Activated CD8-positive, alpha-beta T cell treated with anti-CD3 and anti-CD28 coated beads for 36 hours (primary cell): ENCODE measurements at regions not wholly inside any gene's neighbourhood (a gene's known extent, or its start where the extent isn't known, plus 50 kb on each side); places are given as distances from the start of the nearest gene placed in this dataset.

ENCODE experiments used
- ATAC-seq: fragments of 200-7000 bp; cut with Tn5 transposase; one replicate; pipeline ENCODE4 v1.10.0; 2021; ENCODE audit warnings: mild to moderate bottlenecking, moderate library complexity
- CTCF ChIA-PET: fragments of 350-600 bp; sonication (Branson Sonifier 250); formaldehyde crosslinking; loops from one replicate; lab custom pipeline; 2021; ENCODE audit warnings: antibody characterized with exemption; lab: Charles Lee
- POLR2A ChIA-PET: fragments of 350-600 bp; sonication (Branson Sonifier 250); formaldehyde crosslinking; loops from one replicate; lab custom pipeline; 2021; ENCODE audit warnings: antibody characterized with exemption; lab: Charles Lee
- DNase-seq: peaks from one replicate; pipeline ENCODE4 v3.0.0-alpha.2; 2020
- H3K27ac Mint-ChIP-seq: one replicate; pipeline ENCODE4 v1.8.0; 2021; ENCODE audit warnings: mild to moderate bottlenecking, mixed read lengths
- H3K27me3 Mint-ChIP-seq: one replicate; pipeline ENCODE4 v1.8.0; 2021; ENCODE audit warnings: mixed read lengths
- H3K36me3 Mint-ChIP-seq: one replicate; pipeline ENCODE4 v1.8.0; 2021; ENCODE audit warnings: low read depth, mixed read lengths
- H3K4me1 Mint-ChIP-seq: one replicate; pipeline ENCODE4 v1.8.0; 2021; ENCODE audit warnings: low read depth, mixed read lengths
- H3K4me3 Mint-ChIP-seq: one replicate; pipeline ENCODE4 v1.8.0; 2021; ENCODE audit warnings: mild to moderate bottlenecking, moderate library complexity, mixed read lengths
- H3K9me3 Mint-ChIP-seq: one replicate; pipeline ENCODE4 v1.8.0; 2021; ENCODE audit warnings: mixed read lengths
- intact Hi-C: fragments of 100-400 bp; cut with micrococcal nuclease; formaldehyde crosslinking; loops from one replicate; pipeline ENCODE4 v1.10.0; 2022
- TF ChIP-seq, protein P1 (sequence below): fragments of 200-600 bp; IDR thresholded peaks from one replicate; pipeline ENCODE4 v1.8.0; 2022; ENCODE audit warnings: antibody characterized with exemption, mild to moderate bottlenecking

DNA sequence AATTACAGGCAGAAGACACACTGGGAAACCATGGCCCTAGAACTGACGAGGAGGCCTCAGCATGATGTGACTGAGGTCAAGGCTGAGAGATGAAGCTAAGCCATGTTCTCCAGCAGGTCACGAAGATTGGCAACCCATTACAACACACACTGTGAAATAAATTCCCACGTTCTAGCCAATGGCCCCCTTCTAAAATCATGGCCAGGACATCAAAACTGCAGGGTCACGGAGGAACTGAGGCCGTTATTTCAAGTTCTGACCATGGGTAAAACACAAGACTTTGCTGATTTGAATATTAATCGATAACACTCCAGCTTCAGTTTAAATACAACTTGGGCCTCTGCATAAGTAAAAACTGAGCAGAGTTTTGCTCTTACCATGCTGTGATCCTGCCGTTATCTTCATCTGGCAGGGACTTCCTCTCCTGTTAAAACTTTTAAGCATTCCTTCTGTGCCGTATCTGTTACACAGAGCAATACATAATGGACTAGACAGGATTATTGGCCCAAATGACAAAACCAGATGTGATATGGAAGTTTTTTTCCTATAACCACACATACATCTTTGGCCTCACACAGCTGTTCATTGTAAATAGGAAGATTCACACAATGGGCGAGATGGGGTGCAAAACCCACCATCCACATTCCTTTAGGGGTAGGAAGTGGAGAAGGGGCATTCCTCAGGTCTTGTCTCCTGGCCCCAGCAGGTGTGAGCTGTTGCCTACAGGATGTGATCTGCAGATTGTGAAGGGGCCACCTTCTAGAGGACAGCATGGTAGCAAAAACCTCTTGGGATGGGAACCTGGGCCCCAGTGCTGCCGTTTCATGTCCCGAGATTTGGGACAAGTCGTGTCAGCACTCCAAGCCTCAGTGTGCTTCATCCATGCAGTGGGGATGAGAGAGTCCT lies 207.4 kb downstream of the OPA1 start:
- ChIA-PET CTCF (interaction anchor here (1.2 to 1.7 kb wide), 2 partner anchors 19 to 516 kb away, joined by 4 read pairs; no protein-coding TSS in a partner anchor), POLR2A (no interaction called here)
- Mint-ChIP-seq H3K27ac (no peak overlapping the region), H3K36me3 (no peaks in the 10 kb centered on the region), H3K4me3 (no peak overlapping the region), H3K4me1 (no peaks in the 10 kb centered on the region), H3K9me3 (no peaks in the 10 kb centered on the region), H3K27me3 (peaks cover 7% of the 10 kb centered on the region)
- ATAC-seq = no peak
- intact Hi-C loops = no loop called here
- TF ChIP-seq, protein P1, sequence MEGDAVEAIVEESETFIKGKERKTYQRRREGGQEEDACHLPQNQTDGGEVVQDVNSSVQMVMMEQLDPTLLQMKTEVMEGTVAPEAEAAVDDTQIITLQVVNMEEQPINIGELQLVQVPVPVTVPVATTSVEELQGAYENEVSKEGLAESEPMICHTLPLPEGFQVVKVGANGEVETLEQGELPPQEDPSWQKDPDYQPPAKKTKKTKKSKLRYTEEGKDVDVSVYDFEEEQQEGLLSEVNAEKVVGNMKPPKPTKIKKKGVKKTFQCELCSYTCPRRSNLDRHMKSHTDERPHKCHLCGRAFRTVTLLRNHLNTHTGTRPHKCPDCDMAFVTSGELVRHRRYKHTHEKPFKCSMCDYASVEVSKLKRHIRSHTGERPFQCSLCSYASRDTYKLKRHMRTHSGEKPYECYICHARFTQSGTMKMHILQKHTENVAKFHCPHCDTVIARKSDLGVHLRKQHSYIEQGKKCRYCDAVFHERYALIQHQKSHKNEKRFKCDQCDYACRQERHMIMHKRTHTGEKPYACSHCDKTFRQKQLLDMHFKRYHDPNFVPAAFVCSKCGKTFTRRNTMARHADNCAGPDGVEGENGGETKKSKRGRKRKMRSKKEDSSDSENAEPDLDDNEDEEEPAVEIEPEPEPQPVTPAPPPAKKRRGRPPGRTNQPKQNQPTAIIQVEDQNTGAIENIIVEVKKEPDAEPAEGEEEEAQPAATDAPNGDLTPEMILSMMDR = no peak
- DNase-seq = no peak

DNA sequence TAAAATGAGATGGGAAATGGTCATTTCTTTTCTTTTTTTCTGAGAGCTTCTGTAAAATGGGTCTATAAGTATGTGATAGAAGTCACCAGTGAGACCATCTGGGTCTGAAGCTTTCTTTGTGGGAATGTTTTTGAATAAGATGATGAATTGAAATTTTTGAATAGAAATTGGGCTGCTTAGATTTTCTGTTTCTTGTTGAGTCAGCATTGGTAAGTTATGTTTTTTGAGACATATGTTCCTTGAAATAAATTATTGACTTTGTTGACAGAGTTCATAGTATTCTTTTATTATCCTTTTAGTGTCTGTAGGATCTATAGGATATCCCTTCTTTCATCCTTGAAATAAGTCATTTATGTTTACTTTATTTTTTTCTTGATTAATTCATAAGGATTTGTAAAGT lies 208.1 kb downstream of the OPA1 start:
- POLR2A ChIA-PET = no interaction called here
- DNase-seq = no peak
- Mint-ChIP-seq H3K27me3 (peaks cover 6% of the 10 kb centered on the region), H3K4me3 (no peak overlapping the region), H3K27ac (no peak overlapping the region), H3K9me3 (no peaks in the 10 kb centered on the region), H3K4me1 (no peaks in the 10 kb centered on the region), H3K36me3 (no peaks in the 10 kb centered on the region)
- TF ChIP-seq, protein P1 = no peak
- intact Hi-C loops = no loop called here
- no peak for ATAC-seq
- CTCF ChIA-PET = interaction anchor here (1.7 kb wide), 1 partner anchor 20 kb away, joined by 4 read pairs; no protein-coding TSS in a partner anchor

DNA sequence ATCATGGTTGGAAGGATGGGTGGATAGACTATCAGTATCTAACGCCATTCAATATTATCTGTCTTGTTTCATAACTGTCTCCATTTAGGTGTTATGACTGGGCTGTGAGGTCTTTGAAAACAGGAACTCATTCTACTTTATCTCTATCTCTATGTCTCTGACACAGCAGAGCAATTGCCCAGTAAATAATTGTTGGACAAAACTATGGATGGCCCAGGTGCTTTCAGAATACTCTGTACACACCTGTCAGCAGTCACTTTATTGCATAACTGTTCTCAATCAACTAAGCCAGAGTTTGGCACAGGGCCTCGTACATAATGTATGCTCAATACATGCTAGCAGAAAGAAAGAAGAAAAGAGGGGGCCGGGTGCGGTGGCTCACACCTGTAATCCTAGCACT lies 210.3 kb downstream of the OPA1 start:
- Mint-ChIP-seq H3K27ac (no peak overlapping the region), H3K4me1 (no peaks in the 10 kb centered on the region), H3K9me3 (no peaks in the 10 kb centered on the region), H3K4me3 (no peak overlapping the region), H3K36me3 (no peaks in the 10 kb centered on the region), H3K27me3 (peaks cover 2% of the 10 kb centered on the region)
- no peak for DNase-seq
- ChIA-PET POLR2A (no interaction called here), CTCF (interaction anchor here (1.7 kb wide), 1 partner anchor 137 kb away, joined by 4 read pairs; no protein-coding TSS in a partner anchor)
- intact Hi-C loops = no loop called here
- ATAC-seq = no peak
- TF ChIP-seq, protein P1 = no peak

DNA sequence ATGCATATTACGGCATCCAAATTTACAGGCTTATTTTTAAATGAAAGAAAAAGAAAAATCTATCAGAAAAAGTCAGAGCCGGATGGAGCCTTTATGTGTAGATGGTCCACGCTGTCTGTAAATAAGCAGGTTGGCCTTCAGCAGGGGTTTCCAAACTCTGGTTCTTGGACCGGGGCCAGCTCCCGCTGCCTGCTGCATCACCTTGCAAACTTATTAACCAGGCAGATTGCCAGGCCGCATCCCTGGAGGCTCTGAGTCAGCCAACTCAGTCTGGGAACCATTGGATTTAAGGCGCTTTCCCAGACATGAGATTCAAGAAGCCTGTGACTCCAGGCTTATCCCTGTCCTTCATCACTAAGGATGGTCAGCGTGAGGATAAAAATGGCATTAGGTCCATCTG lies 212.4 kb downstream of the OPA1 start:
- no peak for DNase-seq
- CTCF ChIA-PET = no interaction called here

DNA sequence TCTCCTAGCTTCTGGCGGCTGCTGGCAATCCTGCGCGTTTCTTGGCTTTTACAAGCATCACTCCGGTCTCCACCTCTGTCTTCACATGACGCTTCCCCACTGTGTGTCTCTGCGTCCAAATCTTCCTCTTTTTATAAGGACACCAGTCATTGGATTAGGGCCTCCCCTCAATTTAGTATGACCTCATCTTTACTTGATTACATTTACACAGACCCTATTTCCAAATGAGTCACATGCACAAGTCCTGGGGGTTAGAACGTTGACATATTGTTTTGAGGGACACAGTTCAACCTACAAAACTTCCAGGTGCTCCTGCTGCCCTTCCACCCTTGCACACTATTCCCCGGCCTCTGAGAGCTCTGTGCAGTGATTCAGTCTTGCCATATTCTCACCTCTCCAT lies 215.3 kb downstream of the OPA1 start:
- no peak for DNase-seq
- intact Hi-C loops = no loop called here
- H3K4me1 Mint-ChIP-seq = no peaks in the 10 kb centered on the region
- H3K9me3 Mint-ChIP-seq = no peaks in the 10 kb centered on the region
- H3K27ac Mint-ChIP-seq = no peak overlapping the region
- TF ChIP-seq, protein P1 = no peak
- CTCF ChIA-PET = no interaction called here
- no peak overlapping the region for H3K4me3 Mint-ChIP-seq
- H3K27me3 Mint-ChIP-seq = no peaks in the 10 kb centered on the region
- POLR2A ChIA-PET = no interaction called here
- ATAC-seq = no peak
- H3K36me3 Mint-ChIP-seq = no peaks in the 10 kb centered on the region

More for the DNA sequence above, 212.4 kb downstream of the OPA1 start:
- no peak for ATAC-seq
- Mint-ChIP-seq H3K9me3 (no peaks in the 10 kb centered on the region), H3K4me3 (no peak overlapping the region), H3K27ac (no peak overlapping the region), H3K27me3 (peaks cover 2% of the 10 kb centered on the region), H3K36me3 (no peaks in the 10 kb centered on the region), H3K4me1 (no peaks in the 10 kb centered on the region)
- TF ChIP-seq, protein P1 = no peak
- intact Hi-C loops = no loop called here
- POLR2A ChIA-PET = no interaction called here
